Endodermal cell (in vitro differentiated cells): ENCODE measurements at regions not wholly inside any gene's neighbourhood (a gene's known extent, or its start where the extent isn't known, plus 50 kb on each side); places are given as distances from the start of the nearest gene placed in this dataset.

Experiments
- DNase-seq: peaks from one replicate; pipeline ENCODE4 v3.0.0-alpha.2; 2017
- H3K27ac ChIP-seq: 2 replicates; pipeline ENCODE4 v1.5.1; 2013; ENCODE audit warnings: mild to moderate bottlenecking, low read depth, low read length, moderate library complexity
- H3K27me3 ChIP-seq: 2 replicates; pipeline ENCODE4 v1.6.1; 2013; ENCODE audit warnings: mild to moderate bottlenecking, low read length, moderate library complexity; ENCODE audit not compliant: insufficient read depth, control insufficient read depth, poor library complexity, severe bottlenecking
- H3K36me3 ChIP-seq: 2 replicates; pipeline ENCODE4 v1.7.0; 2013; ENCODE audit warnings: mild to moderate bottlenecking, low read length, moderate library complexity; ENCODE audit not compliant: control insufficient read depth, insufficient read depth
- H3K4me1 ChIP-seq: one replicate; pipeline ENCODE4 v1.7.0; 2013; ENCODE audit warnings: low read length; ENCODE audit not compliant: control insufficient read depth, insufficient read depth
- H3K4me3 ChIP-seq: 2 replicates; pipeline ENCODE4 v1.5.1; 2013; ENCODE audit warnings: mild to moderate bottlenecking, low read length, moderate library complexity
- H3K9ac ChIP-seq: 2 replicates; pipeline ENCODE4 v1.6.1; 2013; ENCODE audit warnings: mild to moderate bottlenecking, low read length, moderate library complexity; ENCODE audit not compliant: poor library complexity, severe bottlenecking; ENCODE audit errors: extremely low read depth
- H3K9me3 ChIP-seq: 2 replicates; pipeline ENCODE4 v1.6.1; 2013; ENCODE audit warnings: mild to moderate bottlenecking, low read length, moderate library complexity; ENCODE audit not compliant: control insufficient read depth
- H3K27ac Mint-ChIP-seq: 2 replicates; pipeline ENCODE4 v1.8.0; 2020; ENCODE audit warnings: mixed read lengths
- H3K27me3 Mint-ChIP-seq: 2 replicates; pipeline ENCODE4 v1.8.0; 2021; ENCODE audit warnings: mild to moderate bottlenecking, mixed read lengths; ENCODE audit not compliant: insufficient read depth
- H3K36me3 Mint-ChIP-seq: 2 replicates; pipeline ENCODE4 v1.8.0; 2020; ENCODE audit warnings: low read depth, mixed read lengths
- H3K4me1 Mint-ChIP-seq: 2 replicates; pipeline ENCODE4 v1.8.0; 2020; ENCODE audit warnings: mixed read lengths
- H3K4me3 Mint-ChIP-seq: 2 replicates; pipeline ENCODE4 v1.8.0; 2020; ENCODE audit warnings: mild to moderate bottlenecking, moderate library complexity, mixed read lengths
- H3K9me3 Mint-ChIP-seq: 2 replicates; pipeline ENCODE4 v1.8.0; 2020; ENCODE audit warnings: mild to moderate bottlenecking, mixed read lengths
- WGBS, 2 experiments: methylation state at CpG; one replicate each; pipeline versions ENCODE4 v1.1.5 to v1.1.7; 2013; ENCODE audit warnings: missing lambda C conversion rate in 2 of 2, mixed read lengths in 1 of 2; ENCODE audit not compliant: insufficient coverage in 1 of 2, insufficient read length in 1 of 2; 5-methylcytosine and 5-hydroxymethylcytosine counted together
- TF ChIP-seq, protein P1 (sequence below): fragments of 200-600 bp; sonication (generic); conservative IDR thresholded peaks from 2 replicates; pipeline ENCODE4 v1.5.0; 2021; ENCODE audit warnings: antibody characterized with exemption, mild to moderate bottlenecking

DNA sequence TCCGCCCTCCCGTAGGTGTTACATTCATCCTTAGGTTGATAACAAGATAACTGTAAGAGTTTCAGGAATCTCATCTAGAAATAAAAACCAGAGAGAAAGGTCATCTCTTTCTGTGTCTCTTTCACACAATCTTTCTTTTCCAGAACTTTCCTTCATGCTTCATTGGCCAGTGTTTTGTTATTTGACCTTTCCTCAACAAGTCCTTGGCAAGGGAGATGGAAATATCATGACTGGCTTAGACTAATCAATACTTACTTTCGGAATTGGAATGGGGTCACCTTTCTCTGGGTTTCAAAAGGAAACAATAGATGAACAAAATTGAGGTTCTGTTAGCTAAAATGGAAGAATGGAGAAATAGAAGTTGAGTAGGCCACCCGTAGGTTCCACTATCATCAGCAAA lies 72.9 kb upstream of the PPP2R5A start:
- H3K4me3 Mint-ChIP-seq: no peak overlapping the region
- no peaks in the 10 kb centered on the region for H3K27me3 ChIP-seq
- H3K27me3 Mint-ChIP-seq: no peaks in the 10 kb centered on the region
- peaks cover 2% of the 10 kb centered on the region for H3K9me3 Mint-ChIP-seq
- WGBS, 2 experiments: 95 to 100% methylated on average over 4 of the region's 4 CpGs
- no peak for DNase-seq
- H3K4me3 ChIP-seq: no peak overlapping the region
- H3K4me1 ChIP-seq: peaks cover 11% of the 10 kb centered on the region
- H3K36me3 ChIP-seq: no peaks in the 10 kb centered on the region
- no peak overlapping the region for H3K27ac ChIP-seq
- H3K9me3 ChIP-seq: no peaks in the 10 kb centered on the region
- H3K27ac Mint-ChIP-seq: no peak overlapping the region
- no peak overlapping the region for H3K9ac ChIP-seq
- TF ChIP-seq, protein P1, sequence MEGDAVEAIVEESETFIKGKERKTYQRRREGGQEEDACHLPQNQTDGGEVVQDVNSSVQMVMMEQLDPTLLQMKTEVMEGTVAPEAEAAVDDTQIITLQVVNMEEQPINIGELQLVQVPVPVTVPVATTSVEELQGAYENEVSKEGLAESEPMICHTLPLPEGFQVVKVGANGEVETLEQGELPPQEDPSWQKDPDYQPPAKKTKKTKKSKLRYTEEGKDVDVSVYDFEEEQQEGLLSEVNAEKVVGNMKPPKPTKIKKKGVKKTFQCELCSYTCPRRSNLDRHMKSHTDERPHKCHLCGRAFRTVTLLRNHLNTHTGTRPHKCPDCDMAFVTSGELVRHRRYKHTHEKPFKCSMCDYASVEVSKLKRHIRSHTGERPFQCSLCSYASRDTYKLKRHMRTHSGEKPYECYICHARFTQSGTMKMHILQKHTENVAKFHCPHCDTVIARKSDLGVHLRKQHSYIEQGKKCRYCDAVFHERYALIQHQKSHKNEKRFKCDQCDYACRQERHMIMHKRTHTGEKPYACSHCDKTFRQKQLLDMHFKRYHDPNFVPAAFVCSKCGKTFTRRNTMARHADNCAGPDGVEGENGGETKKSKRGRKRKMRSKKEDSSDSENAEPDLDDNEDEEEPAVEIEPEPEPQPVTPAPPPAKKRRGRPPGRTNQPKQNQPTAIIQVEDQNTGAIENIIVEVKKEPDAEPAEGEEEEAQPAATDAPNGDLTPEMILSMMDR: no peak
- H3K4me1 Mint-ChIP-seq: peaks cover 32% of the 10 kb centered on the region
- no peaks in the 10 kb centered on the region for H3K36me3 Mint-ChIP-seq

DNA sequence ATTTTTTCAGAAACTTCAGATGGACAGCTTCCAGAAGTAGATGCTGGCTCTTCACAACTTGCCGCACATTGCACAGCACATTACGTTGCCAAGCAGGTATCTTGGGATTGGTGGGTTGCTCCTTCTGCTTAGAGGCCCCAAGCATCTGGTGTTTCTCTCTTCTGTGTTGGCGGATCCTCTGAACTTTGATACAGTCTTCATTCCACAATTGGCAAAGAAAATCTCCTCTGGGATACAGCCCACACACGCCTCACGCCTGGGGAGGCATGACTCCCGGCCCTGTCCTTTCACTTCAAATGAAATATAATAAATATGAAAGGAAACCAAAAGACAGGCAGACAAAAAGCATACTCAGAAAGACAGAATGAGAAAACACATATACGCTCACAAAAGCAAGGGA lies 72.3 kb upstream of the PPP2R5A start:
- no peaks in the 10 kb centered on the region for H3K27me3 Mint-ChIP-seq
- H3K4me3 Mint-ChIP-seq: no peak overlapping the region
- TF ChIP-seq, protein P1: no peak
- no peak for DNase-seq
- Histone ChIP-seq H3K27ac (no peak overlapping the region), H3K36me3 (no peaks in the 10 kb centered on the region), H3K4me3 (no peak overlapping the region), H3K27me3 (no peaks in the 10 kb centered on the region), H3K4me1 (peaks cover 14% of the 10 kb centered on the region), H3K9ac (no peak overlapping the region), H3K9me3 (no peaks in the 10 kb centered on the region)
- H3K4me1 Mint-ChIP-seq: peaks cover 36% of the 10 kb centered on the region
- peaks cover 2% of the 10 kb centered on the region for H3K9me3 Mint-ChIP-seq
- 93 to 95% methylated on average over 3 to 6 of the region's 7 CpGs for WGBS, 2 experiments
- H3K27ac Mint-ChIP-seq: no peak overlapping the region
- no peaks in the 10 kb centered on the region for H3K36me3 Mint-ChIP-seq

DNA sequence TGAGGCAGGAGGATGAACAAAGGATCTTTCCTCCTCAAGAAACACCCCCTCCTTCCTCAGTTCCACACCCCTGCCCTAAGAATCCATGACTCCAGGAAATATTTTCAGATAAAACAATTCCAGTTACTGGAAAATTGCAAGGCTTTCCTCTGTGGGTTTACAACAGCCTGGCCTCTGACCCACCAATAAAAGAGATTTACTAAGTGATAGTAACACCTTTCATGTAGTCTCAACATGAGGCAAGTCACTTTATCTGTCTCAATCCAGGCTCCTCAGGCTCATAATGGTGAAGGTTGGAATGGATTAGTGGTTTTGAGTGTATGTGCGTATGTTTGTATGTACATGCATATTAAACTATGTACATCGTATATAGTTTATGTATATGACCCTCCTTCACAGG lies 71.4 kb upstream of the PPP2R5A start:
- Mint-ChIP-seq H3K27ac (peak overlapping the region; percentile 19), H3K4me1 (peaks cover 43% of the 10 kb centered on the region), H3K4me3 (no peak overlapping the region), H3K27me3 (no peaks in the 10 kb centered on the region), H3K36me3 (no peaks in the 10 kb centered on the region), H3K9me3 (peaks cover 2% of the 10 kb centered on the region)
- H3K4me1 ChIP-seq: peaks cover 20% of the 10 kb centered on the region
- peak overlapping the region; percentile 20 for H3K4me3 ChIP-seq
- DNase-seq: no peak
- TF ChIP-seq, protein P1: no peak
- H3K27me3 ChIP-seq: no peaks in the 10 kb centered on the region
- H3K27ac ChIP-seq: no peak overlapping the region
- H3K9me3 ChIP-seq: no peaks in the 10 kb centered on the region
- 100% methylated on average over 2 of the region's 2 CpGs for WGBS, 2 experiments
- no peak overlapping the region for H3K9ac ChIP-seq
- H3K36me3 ChIP-seq: no peaks in the 10 kb centered on the region
